DOHH2 (cell line): ENCODE measurements at regions not wholly inside any gene's neighbourhood (a gene's known extent, or its start where the extent isn't known, plus 50 kb on each side); places are given as distances from the start of the nearest gene placed in this dataset.
"Not testable (repeated sequence)": the region's sequence is repeated elsewhere in the genome, so short reads cannot be mapped to it uniquely, and the experiment has no call there.

Experiments
- EZH2phosphoT487 ChIP-seq: fragments of 200-600 bp; sonication (generic); IDR thresholded peaks from 2 replicates; pipeline ENCODE4 v1.6.1; 2017; ENCODE audit warnings: borderline replicate concordance, mild to moderate bottlenecking, antibody characterized with exemption, low read length, moderate library complexity, mixed read lengths
- TF ChIP-seq, protein P1 (sequence below): fragments of 200-600 bp; sonication (generic); IDR thresholded peaks from one replicate; pipeline ENCODE4 v1.5.1; 2014; ENCODE audit warnings: antibody characterized with exemption, mild to moderate bottlenecking, low read depth, low read length; ENCODE audit not compliant: poor library complexity, severe bottlenecking

DNA sequence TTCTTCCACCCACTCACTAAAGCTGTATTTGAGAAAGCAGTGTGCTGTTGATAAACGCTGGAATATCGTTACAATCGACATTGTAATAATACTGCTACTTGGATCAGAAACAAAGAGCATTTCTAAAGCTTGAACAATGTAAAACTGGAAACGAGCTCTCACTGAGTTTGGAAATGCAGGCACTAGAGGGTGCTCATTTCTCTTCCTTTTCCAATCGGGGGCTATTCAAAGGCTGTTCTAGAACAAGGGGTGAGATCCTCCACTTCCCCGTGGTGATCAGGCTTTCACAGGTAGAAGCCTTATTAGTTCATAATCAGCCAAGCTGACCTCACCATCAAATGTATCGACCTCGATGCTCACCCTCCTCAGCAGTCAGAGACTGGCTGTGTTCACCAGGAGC lies 245.3 kb upstream of the PRSS1 start:
- TF ChIP-seq, protein P1, sequence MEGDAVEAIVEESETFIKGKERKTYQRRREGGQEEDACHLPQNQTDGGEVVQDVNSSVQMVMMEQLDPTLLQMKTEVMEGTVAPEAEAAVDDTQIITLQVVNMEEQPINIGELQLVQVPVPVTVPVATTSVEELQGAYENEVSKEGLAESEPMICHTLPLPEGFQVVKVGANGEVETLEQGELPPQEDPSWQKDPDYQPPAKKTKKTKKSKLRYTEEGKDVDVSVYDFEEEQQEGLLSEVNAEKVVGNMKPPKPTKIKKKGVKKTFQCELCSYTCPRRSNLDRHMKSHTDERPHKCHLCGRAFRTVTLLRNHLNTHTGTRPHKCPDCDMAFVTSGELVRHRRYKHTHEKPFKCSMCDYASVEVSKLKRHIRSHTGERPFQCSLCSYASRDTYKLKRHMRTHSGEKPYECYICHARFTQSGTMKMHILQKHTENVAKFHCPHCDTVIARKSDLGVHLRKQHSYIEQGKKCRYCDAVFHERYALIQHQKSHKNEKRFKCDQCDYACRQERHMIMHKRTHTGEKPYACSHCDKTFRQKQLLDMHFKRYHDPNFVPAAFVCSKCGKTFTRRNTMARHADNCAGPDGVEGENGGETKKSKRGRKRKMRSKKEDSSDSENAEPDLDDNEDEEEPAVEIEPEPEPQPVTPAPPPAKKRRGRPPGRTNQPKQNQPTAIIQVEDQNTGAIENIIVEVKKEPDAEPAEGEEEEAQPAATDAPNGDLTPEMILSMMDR = not testable (repeated sequence)
- not testable (repeated sequence) for TF ChIP-seq EZH2phosphoT487
